ENCODE measurements at regions not wholly inside any gene's neighbourhood (a gene's known extent, or its start where the extent isn't known, plus 50 kb on each side); places are given as distances from the start of the nearest gene placed in this dataset.

DNA sequence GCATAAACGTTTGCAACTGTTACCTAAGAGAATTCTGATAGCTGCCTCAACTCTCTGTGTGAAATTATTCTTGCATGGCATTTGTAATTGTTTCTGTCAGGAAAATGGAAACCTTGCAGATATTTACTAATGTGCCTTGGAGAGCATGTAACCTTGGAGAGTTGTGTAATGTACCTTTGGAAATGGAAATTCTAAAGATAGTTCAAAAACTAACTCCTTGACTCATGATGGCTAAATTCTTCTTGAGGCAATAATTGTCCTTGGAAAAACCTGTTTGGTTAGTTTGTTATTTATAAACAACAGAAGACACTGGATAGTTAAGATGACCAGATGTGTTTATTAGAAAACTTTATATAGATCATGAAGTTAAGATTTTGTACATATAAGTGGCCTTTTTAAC, 1033.8 kb downstream of the PLA2G4A start:
- TF ChIP-seq, protein P1, sequence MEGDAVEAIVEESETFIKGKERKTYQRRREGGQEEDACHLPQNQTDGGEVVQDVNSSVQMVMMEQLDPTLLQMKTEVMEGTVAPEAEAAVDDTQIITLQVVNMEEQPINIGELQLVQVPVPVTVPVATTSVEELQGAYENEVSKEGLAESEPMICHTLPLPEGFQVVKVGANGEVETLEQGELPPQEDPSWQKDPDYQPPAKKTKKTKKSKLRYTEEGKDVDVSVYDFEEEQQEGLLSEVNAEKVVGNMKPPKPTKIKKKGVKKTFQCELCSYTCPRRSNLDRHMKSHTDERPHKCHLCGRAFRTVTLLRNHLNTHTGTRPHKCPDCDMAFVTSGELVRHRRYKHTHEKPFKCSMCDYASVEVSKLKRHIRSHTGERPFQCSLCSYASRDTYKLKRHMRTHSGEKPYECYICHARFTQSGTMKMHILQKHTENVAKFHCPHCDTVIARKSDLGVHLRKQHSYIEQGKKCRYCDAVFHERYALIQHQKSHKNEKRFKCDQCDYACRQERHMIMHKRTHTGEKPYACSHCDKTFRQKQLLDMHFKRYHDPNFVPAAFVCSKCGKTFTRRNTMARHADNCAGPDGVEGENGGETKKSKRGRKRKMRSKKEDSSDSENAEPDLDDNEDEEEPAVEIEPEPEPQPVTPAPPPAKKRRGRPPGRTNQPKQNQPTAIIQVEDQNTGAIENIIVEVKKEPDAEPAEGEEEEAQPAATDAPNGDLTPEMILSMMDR (IDR thresholded peaks at IDR 0.05; ENCODE audit: low read depth, low read length): no peak
- H3K4me3 ChIP-seq (ENCODE audit: low read depth, low read length): no peak overlapping the region

DNA sequence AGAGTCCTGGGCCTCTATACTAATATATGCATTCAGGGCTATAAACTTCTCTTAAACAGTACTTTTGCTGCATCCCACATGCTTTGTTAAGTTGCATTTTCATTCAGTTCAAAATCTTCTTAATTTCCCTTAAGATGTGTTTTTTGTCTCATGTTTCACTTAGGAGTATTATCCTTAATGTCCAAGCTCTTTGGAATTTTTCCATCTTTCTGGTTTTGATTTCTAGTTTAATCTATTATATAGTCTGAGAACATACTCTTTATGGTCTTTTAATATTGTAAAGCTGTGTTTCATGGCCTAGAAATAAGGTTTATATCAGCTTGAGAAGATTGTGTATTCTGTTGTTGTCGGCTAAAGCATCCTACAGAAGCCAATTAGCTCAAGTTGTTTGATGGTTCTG, 1041.8 kb downstream of the PLA2G4A start:
- H3K4me3 ChIP-seq (ENCODE audit: low read depth, low read length): no peak overlapping the region
- TF ChIP-seq, protein P1 (IDR thresholded peaks at IDR 0.05; ENCODE audit: low read depth, low read length): no peak

DNA sequence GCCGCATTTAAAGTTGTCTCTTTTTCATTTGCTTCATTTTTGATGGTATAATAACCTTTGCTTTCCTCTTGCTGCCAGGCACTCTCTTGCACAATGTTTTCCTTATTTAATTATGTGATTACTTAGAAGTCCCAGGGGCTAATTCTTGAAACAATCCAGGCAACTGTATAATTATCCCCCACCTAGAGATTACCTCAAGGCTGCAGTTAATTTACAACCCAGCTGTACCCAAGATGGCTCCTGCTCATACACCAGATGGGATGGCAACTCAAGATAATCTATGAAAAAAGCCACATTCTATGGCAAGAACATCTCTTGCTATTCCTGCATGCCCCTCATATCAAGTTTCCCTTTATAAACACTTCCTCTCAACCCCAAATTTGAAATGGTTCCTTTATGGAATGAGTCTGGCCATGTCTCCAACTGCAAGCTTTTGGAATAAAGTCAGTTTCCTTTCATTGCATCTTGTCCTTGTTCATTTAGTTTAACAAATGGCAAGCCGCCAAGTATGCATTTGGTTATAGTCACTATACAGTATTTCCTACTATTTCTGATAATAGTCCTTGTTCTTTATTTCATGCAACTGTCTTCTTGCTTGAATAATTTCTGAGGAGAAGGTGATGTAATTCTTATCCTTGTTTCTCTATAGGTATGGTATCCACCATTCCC, 1042.6 kb downstream of the PLA2G4A start:
- no peak overlapping the region for H3K4me3 ChIP-seq (ENCODE audit: low read depth, low read length)
- TF ChIP-seq, protein P1 (IDR thresholded peaks at IDR 0.05; ENCODE audit: low read depth, low read length): no peak

DNA sequence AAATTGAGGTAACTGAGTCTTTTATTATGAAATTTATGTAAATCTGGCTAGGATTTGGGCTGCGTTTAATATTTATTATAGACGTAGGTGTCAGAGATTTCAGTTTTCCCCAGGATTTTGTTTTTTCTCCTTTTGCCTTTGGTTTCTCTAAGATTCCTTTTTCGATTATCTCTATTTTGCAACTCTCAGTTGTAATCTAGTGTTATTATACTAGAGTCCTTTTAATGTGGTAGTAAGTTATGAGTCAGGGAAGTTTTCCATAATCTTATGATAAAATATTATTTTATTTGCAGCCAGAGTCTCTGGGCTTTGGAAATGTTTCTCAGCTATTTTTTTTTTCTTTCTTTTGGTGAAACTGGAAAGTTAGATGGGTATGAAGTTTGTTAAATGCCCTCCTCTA, 1043.8 kb downstream of the PLA2G4A start:
- TF ChIP-seq, protein P1 (IDR thresholded peaks at IDR 0.05; ENCODE audit: low read depth, low read length): no peak
- no peak overlapping the region for H3K4me3 ChIP-seq (ENCODE audit: low read depth, low read length)

DNA sequence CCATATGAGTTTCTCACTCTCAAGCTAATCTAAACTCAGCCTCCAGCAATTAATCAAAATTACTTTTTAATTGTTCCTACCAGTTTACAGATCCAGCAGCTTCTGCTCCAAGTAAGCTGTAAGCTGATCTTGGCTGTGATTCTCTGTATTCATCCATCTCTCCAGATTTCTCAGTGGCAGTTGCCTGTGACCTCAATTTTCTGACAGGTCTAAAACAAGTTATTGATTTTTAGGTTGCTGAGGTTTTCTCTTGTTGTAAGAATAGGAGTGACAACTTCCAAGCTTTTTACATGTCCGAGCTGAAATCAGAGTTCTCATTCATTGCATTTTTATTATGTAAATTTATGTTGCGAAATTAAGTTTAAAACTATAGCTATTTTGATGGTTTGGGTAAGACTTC, 1044.4 kb downstream of the PLA2G4A start:
- TF ChIP-seq, protein P1 (IDR thresholded peaks at IDR 0.05; ENCODE audit: low read depth, low read length): no peak

DNA sequence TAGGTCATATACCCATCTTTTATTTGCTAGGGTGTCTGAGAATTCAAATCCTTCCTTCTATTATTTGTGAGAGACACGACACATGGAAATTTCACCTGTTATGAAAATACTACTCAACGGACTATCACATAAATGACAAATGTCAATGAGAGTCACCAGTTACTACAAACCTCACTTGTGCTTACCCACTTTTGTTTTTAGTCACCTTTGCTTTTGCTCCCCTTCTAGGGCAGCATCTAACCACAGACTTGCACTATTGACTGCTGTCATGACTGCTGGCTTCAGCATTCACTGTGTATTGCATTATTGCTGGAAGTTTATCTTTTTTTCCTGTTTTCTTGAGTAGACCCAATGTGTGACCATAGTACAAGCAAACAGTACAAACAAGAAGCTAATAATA, 1048.0 kb downstream of the PLA2G4A start:
- TF ChIP-seq, protein P1 (IDR thresholded peaks at IDR 0.05; ENCODE audit: low read depth, low read length): no peak
- H3K4me3 ChIP-seq (ENCODE audit: low read depth, low read length): no peak overlapping the region

More for the DNA sequence above, 1044.4 kb downstream of the PLA2G4A start:
- no peak overlapping the region for H3K4me3 ChIP-seq (ENCODE audit: low read depth, low read length)

DNA sequence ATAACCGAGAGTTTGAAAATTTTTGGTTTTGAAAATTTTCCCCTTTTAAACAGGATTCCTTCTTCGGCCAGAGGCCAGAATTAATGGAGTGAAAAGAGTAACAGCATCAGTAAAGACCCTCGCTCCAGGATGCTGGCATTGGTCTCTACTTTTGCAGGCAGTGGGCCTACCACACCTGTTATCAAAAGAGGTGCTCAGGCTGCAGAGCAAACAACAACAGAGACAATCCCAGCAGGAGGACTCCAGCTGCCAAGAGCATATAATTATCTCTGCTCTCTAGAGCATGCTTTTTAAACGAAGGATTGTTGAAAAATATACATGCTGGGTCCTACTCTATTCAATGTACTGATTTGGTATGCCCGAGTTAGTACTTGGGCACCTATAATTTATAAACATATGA, 1048.5 kb downstream of the PLA2G4A start:
- H3K4me3 ChIP-seq (ENCODE audit: low read depth, low read length): no peak overlapping the region
- TF ChIP-seq, protein P1 (IDR thresholded peaks at IDR 0.05; ENCODE audit: low read depth, low read length): no peak

Measured in WI38 (cell line).